ENCODE measurements at regions not wholly inside any gene's neighbourhood (a gene's known extent, or its start where the extent isn't known, plus 50 kb on each side); places are given as distances from the start of the nearest gene placed in this dataset.

GRCh38 chr10:52451817-52452216, 137.7 kb downstream of the DKK1 start:
- Histone ChIP-seq H3K9me1 (ENCODE audit: insufficient read depth, low read length) (peaks cover 8% of the 10 kb centered on the region; the same call in 1 of the 2 replicates), H2AK9ac (replicated peaks; ENCODE audit: low read depth, low read length, poor library complexity) (no peak overlapping the region), H2AK5ac (ENCODE audit: low read depth, low read length) (no peak overlapping the region), H3K4me3 (ENCODE audit: insufficient read depth, low read depth, low read length) (no peak overlapping the region), H3K9me3 (ENCODE audit: control insufficient read depth, insufficient read depth, low read length) (no peaks in the 10 kb centered on the region), H4K5ac (ENCODE audit: low read depth, low read length) (no peak overlapping the region; the same call in 1 of the 2 replicates), H3K4me1 (ENCODE audit: control insufficient read depth, insufficient read depth, low read length) (peaks cover 20% of the 10 kb centered on the region), H2BK120ac (ENCODE audit: low read depth, low read length) (peak overlapping the region; percentile 87; the same call in 1 of the 2 replicates), H3K27me3 (ENCODE audit: control insufficient read depth, insufficient read depth, low read length) (no peaks in the 10 kb centered on the region), H4K91ac (ENCODE audit: insufficient read depth, low read depth, low read length) (no peak overlapping the region), H3K4me2 (ENCODE audit: low read depth, low read length) (peak overlapping the region; percentile 55; the same call in 1 of the 2 replicates), H3K14ac (replicated peaks; ENCODE audit: low read depth, low read length) (no peak overlapping the region), H4K20me1 (ENCODE audit: insufficient read depth, low read length) (no peaks in the 10 kb centered on the region), H3K56ac (ENCODE audit: extremely low read depth, insufficient read depth, low read length) (no peak overlapping the region), H2BK15ac (ENCODE audit: low read depth, low read length) (no peak overlapping the region), H3K27ac (ENCODE audit: insufficient read depth, low read length) (no peak overlapping the region), H3K36me3 (ENCODE audit: control insufficient read depth, insufficient read depth, low read length) (no peaks in the 10 kb centered on the region), H3K79me1 (ENCODE audit: low read depth in 1 of 2, low read length in 2 of 2) (no peaks in the 10 kb centered on the region), H3K23ac (ENCODE audit: low read depth, low read length) (no peak overlapping the region), H4K8ac (ENCODE audit: low read depth in 2 of 2, low read length in 2 of 2) (peak overlapping the region in 1 of 2 experiments; percentile 79; a peak in 1 of 4 replicates), H2AFZ (replicated peaks; ENCODE audit: low read length, poor library complexity) (no peak overlapping the region), H2BK20ac (ENCODE audit: low read depth, low read length) (no peak overlapping the region), H3K4ac (ENCODE audit: low read depth, low read length) (0 out of 2 replicates have a peak overlapping the region, but pooled peaks have one; percentile 10), H3K18ac (ENCODE audit: low read depth, low read length) (no peak overlapping the region; the same call in 1 of the 2 replicates), H2BK5ac (ENCODE audit: low read depth, low read length, poor library complexity, severe bottlenecking) (peak overlapping the region; percentile 95), H3K9ac (ENCODE audit: low read depth, low read length) (no peak overlapping the region)
- in situ Hi-C loops (cut with MboI; ENCODE audit: low sequenced_read_pairs), result no loop called here
- dilution Hi-C loops (cut with HindIII; ENCODE audit: low sequenced_read_pairs, unreplicated experiment), result no loop called here
- POLR2A ChIA-PET (ENCODE audit: unreplicated experiment), result no interaction called here
- ATAC-seq (ENCODE audit: low read depth) (peak; percentile 71), DNase-seq (peak; percentile 76)
- no TSS peak for BruUV-seq (replicated peaks)
- CTCF ChIA-PET, result no interaction called here
- TF ChIP-seq CEBPB (IDR thresholded peaks at IDR 0.05; ENCODE audit: low read depth, low read length) (peak; percentile 71), CTCF (conservative IDR thresholded peaks at IDR 0.05; ENCODE audit: low read depth, low read length) (no peak)
- intact Hi-C loops (cut with micrococcal nuclease), result loop anchor here (5.0 kb wide), 1 partner anchor 35 kb away; no protein-coding TSS in a partner anchor

Measured in IMR-90 (cell line).